ENCODE measurements at regions not wholly inside any gene's neighbourhood (a gene's known extent, or its start where the extent isn't known, plus 50 kb on each side); places are given as distances from the start of the nearest gene placed in this dataset.

GRCh38 chr7:67762516-67762915, 765.9 kb downstream of the TYW1 start:
- DNase-seq (ENCODE audit: low read depth): no peak

- DNase-seq (ENCODE audit: low read depth): no peak
These were observed 767.7 kb downstream of the TYW1 start for GRCh38 chr7:67764289-67764688.

GRCh38 chr7:67765481-67766175, 769.0 kb downstream of the TYW1 start:
- no peak for DNase-seq (ENCODE audit: low read depth)

- DNase-seq (ENCODE audit: low read depth): no peak
These were observed 770.3 kb downstream of the TYW1 start for GRCh38 chr7:67766906-67767410.

GRCh38 chr7:67771846-67772605, 775.4 kb downstream of the TYW1 start:
- no peak for DNase-seq (ENCODE audit: low read depth)

GRCh38 chr7:67773081-67773480, 776.4 kb downstream of the TYW1 start:
- no peak for DNase-seq (ENCODE audit: low read depth)

GRCh38 chr7:67777119-67777518, 780.5 kb downstream of the TYW1 start:
- DNase-seq (ENCODE audit: low read depth): no peak

- DNase-seq (ENCODE audit: low read depth): no peak
These were observed 785.2 kb downstream of the TYW1 start for GRCh38 chr7:67781841-67782240.

GRCh38 chr7:67786021-67786420, 789.4 kb downstream of the TYW1 start:
- DNase-seq (ENCODE audit: low read depth): no peak

- DNase-seq (ENCODE audit: low read depth): no peak
These were observed 792.0 kb downstream of the TYW1 start for GRCh38 chr7:67788669-67789068.

- DNase-seq (ENCODE audit: low read depth): no peak
These were observed 795.3 kb downstream of the TYW1 start for GRCh38 chr7:67791918-67792317.

GRCh38 chr7:67794544-67794943, 797.9 kb downstream of the TYW1 start:
- no peak for DNase-seq (ENCODE audit: low read depth)

GRCh38 chr7:67803789-67804188, 807.2 kb downstream of the TYW1 start:
- no peak for DNase-seq (ENCODE audit: low read depth)

GRCh38 chr7:67805921-67806471, 809.4 kb downstream of the TYW1 start:
- DNase-seq (ENCODE audit: low read depth): no peak

- DNase-seq (ENCODE audit: low read depth): no peak
These were observed 811.2 kb downstream of the TYW1 start for GRCh38 chr7:67807826-67808225.

GRCh38 chr7:67809586-67809985, 813.0 kb downstream of the TYW1 start:
- no peak for DNase-seq (ENCODE audit: low read depth)

GRCh38 chr7:67813621-67814292, 817.1 kb downstream of the TYW1 start:
- DNase-seq (ENCODE audit: low read depth): no peak

- no peak for DNase-seq (ENCODE audit: low read depth)
These were observed 820.8 kb downstream of the TYW1 start for GRCh38 chr7:67817481-67817880.

GRCh38 chr7:67821116-67821515, 824.5 kb downstream of the TYW1 start:
- no peak for DNase-seq (ENCODE audit: low read depth)

GRCh38 chr7:67823345-67823744, 826.7 kb downstream of the TYW1 start:
- DNase-seq (ENCODE audit: low read depth): no peak

- no peak for DNase-seq (ENCODE audit: low read depth)
These were observed 828.7 kb downstream of the TYW1 start for GRCh38 chr7:67825356-67825755.

- no peak for DNase-seq (ENCODE audit: low read depth)
These were observed 845.3 kb downstream of the TYW1 start for GRCh38 chr7:67841896-67842295.

GRCh38 chr7:67842571-67842970, 845.9 kb downstream of the TYW1 start:
- DNase-seq (ENCODE audit: low read depth): no peak
